ENCODE measurements at regions not wholly inside any gene's neighbourhood (a gene's known extent, or its start where the extent isn't known, plus 50 kb on each side); places are given as distances from the start of the nearest gene placed in this dataset.

DNA sequence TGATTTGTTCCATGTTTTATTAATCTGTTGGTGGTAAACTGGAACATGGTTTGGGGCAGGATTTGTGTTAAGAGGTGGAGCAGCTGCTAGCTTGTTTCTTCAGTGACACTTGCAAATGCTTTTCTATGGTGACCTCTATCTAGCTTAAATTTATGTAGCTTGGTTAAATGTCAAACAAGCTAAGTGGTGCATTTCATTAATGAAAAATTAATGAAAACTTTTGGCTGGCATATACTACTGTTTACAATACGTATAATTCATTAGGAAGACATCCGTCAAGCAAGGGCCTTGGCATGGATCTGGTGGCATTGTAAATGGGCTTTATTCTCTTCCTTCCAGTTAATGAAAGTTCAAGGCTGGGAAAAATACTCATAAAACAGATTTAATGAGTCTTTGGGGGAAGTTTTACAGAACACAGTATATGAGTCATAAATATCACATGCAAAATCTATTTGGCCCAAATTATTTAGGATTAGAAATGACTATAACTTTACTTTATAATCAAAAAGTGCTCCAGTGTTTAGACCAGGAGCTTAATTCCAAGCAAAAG lies 807.7 kb upstream of the SEL1L start:
- no peak for DNase-seq (ENCODE audit: low read depth, low spot score)

DNA sequence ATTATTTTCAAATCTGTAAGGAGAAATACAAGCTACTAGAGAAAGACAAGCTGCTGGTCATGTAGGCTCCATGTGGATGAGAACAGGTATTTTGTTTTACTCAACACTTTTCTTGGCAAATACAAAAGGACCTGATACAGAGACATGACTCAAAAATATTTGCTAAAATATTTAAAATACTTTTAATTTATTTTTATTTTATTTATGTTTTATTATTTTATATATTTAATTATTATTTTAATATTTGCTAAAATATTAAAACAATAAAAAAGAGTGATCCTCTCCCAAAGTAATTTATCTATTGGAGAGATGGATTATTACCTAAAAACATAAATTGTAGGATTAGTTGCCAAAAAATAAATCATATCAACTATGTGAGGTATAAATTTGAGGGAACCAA lies 808.9 kb upstream of the SEL1L start:
- no peak for DNase-seq (ENCODE audit: low read depth, low spot score)

- DNase-seq (ENCODE audit: low read depth, low spot score) = no peak
Observed at GRCh38 chr14:82345184-82345583, 811.5 kb upstream of the SEL1L start.

GRCh38 chr14:82354126-82354525 lies 820.5 kb upstream of the SEL1L start:
- DNase-seq (ENCODE audit: low read depth, low spot score) = no peak

DNA sequence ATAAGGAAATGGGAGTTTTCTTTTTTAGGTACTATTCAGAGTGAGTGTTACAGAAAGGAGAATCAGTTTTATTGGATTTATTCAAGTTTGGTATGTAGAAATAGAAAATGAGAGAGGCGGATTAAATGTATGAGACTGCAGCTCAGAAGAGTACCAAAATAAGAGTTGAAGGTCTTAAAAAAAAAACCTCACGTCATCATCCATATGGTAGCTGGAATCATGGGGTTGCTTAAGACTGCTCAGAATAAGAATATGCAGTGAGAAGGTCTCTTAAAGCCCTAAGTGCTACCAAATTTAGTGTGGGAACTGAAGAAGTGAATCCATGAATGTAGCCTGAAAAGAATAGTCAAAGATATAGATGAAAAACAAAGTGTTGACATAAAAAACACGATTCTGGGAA lies 825.5 kb upstream of the SEL1L start:
- DNase-seq (ENCODE audit: low read depth, low spot score) = no peak

DNA sequence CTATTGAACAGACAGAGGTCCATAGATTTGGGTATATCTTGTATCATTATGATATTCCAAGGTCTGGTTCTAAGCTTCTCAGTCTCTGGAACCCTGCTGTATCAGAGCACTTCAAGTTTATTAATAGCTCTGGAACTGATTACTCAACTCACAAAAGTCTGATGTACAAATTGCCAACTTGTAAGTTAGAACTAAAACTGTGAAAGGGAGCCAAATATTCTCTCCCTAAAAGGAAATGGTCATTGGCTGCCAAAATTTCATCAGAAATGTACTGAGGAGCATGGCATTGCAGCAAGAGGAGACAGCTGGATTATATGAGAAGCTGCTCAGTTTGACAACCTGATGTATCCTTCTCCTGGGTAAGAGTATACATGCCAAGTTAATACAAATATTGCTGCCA lies 828.8 kb upstream of the SEL1L start:
- no peak for DNase-seq (ENCODE audit: low read depth, low spot score)

DNA sequence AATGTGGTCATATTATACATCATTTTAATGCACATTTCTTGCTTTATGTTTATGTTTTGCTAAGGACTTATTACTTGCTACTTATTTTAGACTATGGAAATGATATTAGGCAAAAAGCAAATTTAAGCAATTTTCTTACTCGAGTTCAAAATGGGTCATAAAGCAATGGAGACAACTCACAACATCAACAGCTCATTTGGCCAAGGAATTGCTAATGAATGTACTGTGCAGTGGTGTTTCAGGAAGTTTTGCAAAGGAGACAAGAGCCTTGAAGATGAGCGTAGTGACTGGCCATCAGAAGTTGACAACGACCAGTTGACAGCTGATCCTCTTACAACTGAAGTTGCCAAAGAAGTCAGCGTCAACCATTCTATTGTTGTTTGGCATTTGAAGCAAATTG lies 831.8 kb upstream of the SEL1L start:
- no peak for DNase-seq (ENCODE audit: low read depth, low spot score)

DNA sequence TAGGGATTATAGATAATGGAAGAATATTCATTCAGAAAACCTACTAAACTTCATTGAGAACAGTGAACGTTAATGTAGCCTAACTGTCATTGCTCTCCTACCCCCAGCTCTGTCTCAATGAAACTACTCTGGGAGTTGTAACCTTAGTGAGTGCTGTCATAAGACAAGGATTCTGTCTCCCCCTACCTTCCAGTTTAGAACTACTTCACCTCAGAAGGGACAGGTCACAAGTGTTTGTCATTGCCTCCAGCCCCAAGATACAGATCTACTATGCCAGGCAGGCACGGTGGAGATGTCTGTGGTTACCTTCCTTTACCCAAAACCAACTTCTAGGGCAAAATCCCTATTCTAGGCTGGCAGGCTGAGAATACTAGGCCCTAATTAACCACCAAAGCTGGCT lies 833.1 kb upstream of the SEL1L start:
- DNase-seq (ENCODE audit: low read depth, low spot score) = no peak

DNA sequence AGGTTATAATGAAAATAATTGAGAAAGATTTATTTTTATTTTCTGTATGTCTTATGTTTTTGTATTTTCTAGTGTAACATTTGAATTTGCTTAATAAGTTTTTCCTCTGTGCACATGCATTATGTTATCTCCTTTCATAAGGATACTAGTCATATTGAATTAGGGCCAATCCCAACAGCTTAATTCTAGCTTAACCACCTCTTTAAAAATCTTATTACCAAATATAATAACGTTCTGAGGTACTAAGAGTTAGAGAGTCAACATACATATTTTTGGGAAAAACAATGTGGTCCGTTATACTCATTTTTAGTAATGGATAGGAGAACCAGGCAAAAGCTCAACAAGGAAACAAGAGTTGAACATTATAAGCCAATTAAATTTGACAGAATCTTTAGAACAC lies 845.6 kb upstream of the SEL1L start:
- DNase-seq (ENCODE audit: low read depth, low spot score) = no peak

DNA sequence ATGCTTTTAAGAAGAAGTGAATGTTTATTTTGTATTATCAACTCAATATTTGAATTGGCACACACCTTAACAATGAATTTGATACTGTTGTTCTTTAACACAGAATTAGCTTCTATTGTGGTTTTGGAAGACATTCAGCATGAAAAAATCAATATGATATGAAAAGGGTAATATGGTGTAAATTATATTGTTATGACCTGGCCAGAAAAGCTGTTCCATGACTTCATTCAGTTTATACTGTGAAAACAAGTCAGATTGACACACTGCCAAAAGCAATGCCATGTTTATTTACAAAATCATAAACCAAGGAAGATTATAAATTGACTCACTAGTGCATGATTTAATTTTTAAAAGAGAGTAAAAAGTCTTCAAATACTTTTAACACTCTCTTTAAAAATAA lies 851.4 kb upstream of the SEL1L start:
- no peak for DNase-seq (ENCODE audit: low read depth, low spot score)

- DNase-seq (ENCODE audit: low read depth, low spot score) = peak; percentile 77
Observed at GRCh38 chr14:82387699-82388098, 854.0 kb upstream of the SEL1L start.

DNA sequence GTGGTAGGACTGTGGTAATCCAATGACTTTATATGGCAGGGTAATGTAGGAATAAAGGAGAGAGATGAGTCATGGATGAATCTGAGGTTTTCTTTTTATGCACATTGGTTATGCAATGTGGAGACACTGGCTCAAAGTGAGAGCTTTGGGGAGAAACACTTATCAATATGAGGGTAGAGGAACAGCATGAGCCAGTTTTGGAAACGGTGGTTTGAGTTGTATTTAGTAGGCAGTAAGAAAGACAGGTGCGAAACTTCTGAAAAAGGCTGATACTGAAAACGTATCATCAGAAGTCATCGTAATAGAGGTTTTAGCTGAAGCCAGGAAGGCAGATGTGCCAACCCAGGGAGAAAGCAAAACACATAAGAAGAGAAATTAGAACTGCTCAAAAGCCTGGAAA lies 854.8 kb upstream of the SEL1L start:
- peak; percentile 20 for DNase-seq (ENCODE audit: low read depth, low spot score)

DNA sequence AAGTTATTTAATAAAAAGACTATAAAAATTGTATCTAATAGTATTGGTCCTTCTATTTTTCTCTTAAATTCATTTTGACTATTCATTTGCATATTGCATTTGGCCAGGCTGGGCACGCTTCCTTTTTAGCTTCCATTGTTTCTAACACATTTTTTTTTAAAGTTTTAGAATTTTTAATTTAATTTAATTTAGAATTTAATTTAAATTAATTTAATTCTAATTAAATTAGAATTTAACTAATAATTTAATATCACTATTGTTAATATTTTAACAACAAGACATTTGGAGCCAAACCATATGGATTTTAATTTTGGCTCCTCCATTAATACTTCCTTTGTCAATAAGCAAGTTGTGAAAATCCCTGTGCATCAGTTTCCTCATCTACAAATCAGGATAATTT lies 856.9 kb upstream of the SEL1L start:
- no peak for DNase-seq (ENCODE audit: low read depth, low spot score)

- peak; percentile 66 for DNase-seq (ENCODE audit: low read depth, low spot score)
Observed at GRCh38 chr14:82394916-82395315, 861.3 kb upstream of the SEL1L start.

GRCh38 chr14:82398256-82398655 lies 864.6 kb upstream of the SEL1L start:
- no peak for DNase-seq (ENCODE audit: low read depth, low spot score)

DNA sequence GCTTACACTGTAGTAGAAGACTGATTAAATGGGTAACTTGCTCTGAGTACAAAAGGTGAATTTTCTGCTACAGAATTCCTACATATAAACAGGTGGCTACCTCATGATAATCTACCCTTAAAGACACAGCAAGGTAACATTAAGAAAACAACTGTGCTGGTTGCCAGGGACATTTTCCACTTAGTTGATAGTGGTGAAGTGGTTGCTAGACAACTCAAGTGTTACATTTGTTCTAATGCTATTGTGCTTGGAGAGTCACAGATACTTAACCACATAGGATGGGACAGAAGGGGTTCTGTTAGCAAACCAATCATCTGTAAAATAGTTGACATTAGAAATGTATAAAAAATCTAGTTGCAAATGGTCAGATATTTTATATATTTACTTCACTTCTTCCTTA lies 870.3 kb upstream of the SEL1L start:
- no peak for DNase-seq (ENCODE audit: low read depth, low spot score)

DNA sequence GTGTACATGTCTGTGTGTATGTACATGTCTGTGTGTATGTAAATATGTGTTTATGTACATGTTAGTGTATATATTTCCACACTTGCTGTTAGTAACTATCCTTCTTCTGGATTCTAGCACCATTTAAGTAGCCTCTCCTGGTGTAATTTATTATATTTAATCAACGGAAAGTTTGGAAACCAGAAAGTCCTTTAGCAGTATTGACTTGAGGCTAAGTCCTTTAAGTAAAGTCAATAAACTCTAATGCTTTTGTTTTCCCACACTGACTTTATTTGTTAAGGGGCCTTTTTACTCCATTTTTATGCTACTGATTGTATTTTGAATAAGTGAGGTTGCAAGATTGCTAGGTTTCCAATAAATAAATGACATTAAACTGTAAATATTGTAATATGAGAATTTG lies 876.4 kb upstream of the SEL1L start:
- no peak for DNase-seq (ENCODE audit: low read depth, low spot score)

DNA sequence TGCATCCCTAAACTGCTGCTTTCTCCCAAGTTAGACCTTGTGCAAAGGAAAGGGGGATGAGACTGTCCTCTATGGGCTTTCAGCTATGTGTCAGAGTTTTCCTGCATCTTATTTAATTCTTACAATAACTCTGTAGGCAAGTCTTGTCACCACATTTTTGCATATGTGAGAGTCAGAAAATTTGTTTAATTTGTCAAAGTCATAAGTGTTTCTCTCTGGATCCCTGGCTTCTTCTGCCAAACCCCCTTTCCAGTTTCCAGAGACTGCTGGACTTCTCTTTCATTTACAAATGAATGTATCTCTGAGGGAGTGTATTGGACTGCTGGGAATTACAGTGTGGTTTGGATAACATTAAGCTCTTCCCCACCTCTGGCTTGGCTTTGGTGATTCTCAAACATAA lies 877.6 kb upstream of the SEL1L start:
- peak; percentile 17 for DNase-seq (ENCODE audit: low read depth, low spot score)

GRCh38 chr14:82412545-82412944 lies 878.9 kb upstream of the SEL1L start:
- DNase-seq (ENCODE audit: low read depth, low spot score) = no peak

DNA sequence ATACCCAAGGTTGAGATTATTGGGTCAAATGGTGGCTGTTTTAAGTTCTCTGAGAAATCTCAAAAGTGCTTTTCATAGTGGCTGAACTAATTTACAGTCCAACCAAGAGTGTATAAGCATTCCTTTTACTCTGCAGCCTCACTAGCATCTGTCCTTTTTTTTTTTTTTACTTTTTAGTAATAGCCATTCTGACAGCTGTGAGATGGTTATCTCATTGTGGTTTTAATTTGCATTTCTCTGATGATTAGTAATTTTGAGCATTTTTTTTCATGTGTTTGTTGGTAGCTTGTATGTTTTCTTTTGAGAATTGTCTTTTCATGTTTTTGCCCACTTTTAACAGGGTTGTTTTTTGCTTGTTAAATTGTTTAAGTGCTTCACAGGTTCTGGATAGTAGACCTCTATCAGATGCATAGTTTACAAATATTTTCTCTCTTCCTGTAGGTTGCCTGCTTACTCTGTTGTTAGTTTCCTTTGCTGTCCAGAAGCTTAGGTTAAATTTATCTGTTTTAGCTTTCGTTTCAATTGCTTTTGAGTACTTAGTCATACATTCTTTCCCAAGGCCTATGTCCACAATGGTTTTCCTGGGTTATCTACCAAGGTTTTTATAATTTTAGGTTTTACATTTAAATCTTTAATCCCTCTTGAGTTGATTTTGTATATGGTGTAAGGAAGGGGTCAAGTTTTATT lies 881.3 kb upstream of the SEL1L start:
- peak; percentile 26 for DNase-seq (ENCODE audit: low read depth, low spot score)

DNA sequence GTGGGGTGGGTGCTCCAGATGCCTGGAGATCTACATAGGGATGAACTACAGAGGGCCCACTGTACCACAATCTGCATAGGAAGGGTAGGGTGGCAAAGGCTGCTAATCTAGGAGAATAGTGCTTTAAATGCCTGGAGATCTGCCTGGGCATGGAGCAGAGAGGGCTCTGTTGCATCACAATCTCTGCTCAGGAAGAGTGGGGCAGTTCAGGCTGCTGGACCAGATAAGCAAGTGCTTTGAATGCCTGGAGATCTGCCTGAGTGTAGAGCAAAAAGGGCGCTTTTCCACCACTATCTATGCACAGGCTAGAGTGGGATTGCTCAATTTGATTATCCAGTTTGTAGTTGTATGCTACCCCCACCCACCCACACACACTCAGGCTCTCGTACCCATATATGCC lies 886.3 kb upstream of the SEL1L start:
- DNase-seq (ENCODE audit: low read depth, low spot score) = no peak

GRCh38 chr14:82420871-82421270 lies 887.2 kb upstream of the SEL1L start:
- no peak for DNase-seq (ENCODE audit: low read depth, low spot score)

GRCh38 chr14:82421286-82421685 lies 887.6 kb upstream of the SEL1L start:
- DNase-seq (ENCODE audit: low read depth, low spot score) = no peak

GRCh38 chr14:82422230-82422629 lies 888.6 kb upstream of the SEL1L start:
- no peak for DNase-seq (ENCODE audit: low read depth, low spot score)

Measured in astrocyte of the hippocampus (primary cell).